ENCODE measurements at regions not wholly inside any gene's neighbourhood (a gene's known extent, or its start where the extent isn't known, plus 50 kb on each side); places are given as distances from the start of the nearest gene placed in this dataset.

DNA sequence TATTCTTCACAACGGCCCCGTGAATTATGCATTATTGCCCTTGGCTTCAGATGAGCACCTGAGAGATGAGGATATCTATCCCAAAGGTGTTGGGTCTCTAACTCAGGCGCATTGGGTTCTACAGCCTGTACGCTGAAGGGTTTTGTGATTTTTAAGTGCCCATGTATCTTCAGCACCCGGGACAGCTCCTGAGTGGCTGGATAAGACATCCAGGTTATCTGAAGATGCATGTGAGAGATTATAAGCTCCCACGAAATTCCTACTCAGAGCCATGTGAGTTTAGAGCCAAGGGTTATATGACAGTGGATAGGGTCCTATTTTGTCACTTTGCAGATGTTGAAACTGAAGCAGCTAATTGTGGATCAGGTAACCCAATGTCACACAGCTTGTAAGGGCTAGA, 612.3 kb upstream of the EEF2KMT start:
- no peak for FAIRE-seq

DNA sequence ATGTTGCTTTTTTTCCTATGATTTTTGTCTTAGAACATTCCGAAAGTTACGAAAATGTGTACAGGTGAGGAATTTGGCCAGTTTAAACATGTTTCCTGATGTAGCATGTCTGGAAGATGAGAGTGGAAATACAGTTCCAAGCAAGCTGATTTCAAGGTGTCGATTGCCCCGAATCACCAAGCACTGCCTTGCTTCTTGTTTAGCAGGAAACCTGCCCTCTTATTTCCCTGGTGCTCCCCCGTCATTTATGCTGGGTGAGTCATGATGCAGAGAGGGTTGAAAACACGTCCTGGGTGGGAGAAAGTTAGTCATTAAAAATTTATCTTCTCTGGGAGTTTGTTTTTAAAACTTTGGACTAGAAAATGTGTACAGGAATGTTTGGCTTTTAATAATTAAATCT, 608.6 kb upstream of the EEF2KMT start:
- no peak for FAIRE-seq

DNA sequence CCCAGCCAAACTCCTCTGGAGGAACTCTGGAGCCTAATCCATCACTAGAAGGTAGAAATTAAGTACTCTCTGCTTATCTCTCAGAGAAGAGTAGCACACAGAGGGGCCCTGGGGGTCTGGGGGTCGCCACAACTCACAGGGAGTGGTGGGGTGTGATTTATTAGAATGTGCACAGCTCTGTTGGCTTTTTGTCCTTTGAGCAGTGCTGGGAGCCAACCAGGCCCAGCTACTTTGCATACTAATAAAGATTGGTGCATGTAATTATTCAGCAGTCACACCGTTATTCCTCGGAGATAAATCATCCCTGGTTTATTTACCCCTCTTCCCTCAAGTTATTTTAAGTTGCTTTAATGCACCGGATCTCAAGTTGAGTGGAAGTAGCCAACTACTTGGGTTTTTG, 606.7 kb upstream of the EEF2KMT start:
- FAIRE-seq = no peak

DNA sequence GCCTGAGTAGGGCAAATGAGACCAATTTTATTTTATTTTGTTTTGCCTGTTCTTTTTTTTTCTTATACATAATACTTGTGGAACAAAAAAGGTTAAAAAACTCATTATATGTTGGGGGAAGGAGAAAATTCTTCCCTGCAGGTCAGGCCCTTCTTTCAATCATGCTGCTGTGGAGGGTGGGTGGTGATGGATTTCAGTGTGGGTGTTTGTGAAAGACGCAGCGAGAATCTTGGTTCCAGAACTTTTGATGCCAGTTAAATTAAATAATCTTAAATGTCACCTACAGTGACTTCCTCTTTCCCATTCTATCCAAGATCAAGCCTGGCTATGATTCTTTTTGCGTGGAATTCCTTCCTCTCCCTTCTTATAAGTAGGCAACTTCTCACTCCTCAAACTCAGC, 595.8 kb upstream of the EEF2KMT start:
- FAIRE-seq = no peak

DNA sequence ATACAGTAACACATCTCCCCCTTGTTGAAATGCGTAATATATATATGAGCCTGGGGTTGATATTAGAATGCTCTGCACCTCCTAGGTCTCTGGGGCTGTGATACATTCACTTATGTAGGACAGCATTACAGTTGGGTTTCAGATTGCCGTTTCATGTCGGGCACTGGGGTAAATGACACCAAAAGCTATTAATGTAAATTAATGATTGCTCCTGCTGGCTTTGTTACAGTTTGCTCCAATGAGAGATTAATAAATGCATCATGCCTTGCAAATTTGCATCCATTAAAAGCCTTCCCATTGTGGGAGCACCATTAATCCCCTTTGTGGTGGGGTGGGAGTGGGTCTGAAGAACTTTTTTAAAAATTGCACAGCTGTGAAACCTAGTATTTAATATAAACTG, 584.4 kb upstream of the EEF2KMT start:
- no peak for FAIRE-seq

DNA sequence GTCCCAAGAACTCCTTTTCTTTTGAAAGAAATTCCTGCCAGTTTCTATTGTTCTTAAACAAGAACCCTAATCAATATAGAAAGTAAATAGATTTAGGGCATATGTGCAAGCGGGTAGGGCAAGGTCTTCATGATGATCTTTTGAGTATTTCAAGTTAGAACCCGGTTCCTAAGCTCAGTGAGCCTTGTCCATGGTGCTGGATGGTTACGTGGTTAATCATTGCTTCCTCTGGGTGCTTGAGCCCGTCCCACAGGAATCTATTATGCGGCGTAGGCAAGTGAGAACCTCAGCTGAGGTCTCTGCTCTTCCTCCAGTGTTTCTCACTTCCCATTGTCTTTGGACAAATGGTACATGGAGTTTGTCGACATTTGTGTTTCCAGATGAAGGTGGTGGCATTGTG, 580.8 kb upstream of the EEF2KMT start:
- no peak for FAIRE-seq

DNA sequence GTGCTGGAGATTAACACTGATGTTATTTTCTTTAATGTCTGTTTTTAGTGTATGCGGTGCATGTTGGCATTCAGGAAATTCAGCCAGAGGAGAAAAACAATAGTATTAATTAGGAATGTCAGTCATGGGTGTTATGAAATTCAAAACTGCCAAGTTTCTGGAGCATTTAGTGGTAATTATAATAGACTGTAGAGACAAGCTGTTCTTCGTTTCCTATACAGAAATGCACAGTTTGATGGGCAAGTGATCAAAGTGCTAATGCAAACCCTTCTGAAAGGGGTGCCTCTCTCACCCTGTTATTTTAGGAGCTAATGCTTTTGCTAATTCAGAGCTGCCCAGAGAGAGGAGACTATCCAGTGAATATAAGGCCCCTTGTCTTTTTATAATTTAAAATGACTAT, 573.8 kb upstream of the EEF2KMT start:
- no peak for FAIRE-seq

DNA sequence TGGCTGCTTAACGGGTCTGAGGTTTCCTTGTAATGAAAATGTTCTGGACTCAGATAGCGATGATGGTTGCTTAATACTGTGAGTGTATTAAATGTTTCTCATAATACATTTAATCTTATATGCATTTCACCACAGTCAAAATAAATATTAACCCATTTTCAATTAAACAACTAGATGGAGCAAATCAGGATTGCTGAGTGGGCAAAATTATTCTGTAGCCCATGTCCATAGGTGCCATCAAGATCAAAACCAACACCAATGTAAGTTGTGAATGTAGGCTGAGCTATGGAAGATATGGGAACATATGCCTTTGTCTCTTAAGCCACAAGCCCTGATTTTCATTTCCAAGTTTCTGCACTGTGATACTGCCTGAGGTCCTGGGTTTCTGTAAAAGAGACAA, 572.6 kb upstream of the EEF2KMT start:
- FAIRE-seq = no peak

DNA sequence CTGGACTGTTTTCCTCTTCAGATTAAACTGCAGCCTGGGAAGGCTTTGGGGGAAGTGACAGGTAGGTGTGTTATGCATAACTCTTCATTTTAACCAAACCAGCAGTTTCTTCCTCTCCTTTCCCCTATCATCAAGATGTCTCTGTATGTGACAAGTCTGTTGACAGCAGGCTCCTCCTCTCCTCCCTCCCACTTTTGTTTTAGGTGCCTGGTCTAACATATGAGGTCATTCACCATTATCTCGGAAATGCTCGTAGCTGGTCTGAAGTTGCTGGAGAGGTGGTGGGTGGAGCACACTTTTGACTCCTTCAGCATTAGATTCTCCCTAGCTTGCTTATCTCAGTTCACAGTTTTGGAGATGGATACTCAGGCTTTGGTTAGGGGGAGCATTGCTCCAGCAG, 571.0 kb upstream of the EEF2KMT start:
- no peak for FAIRE-seq

DNA sequence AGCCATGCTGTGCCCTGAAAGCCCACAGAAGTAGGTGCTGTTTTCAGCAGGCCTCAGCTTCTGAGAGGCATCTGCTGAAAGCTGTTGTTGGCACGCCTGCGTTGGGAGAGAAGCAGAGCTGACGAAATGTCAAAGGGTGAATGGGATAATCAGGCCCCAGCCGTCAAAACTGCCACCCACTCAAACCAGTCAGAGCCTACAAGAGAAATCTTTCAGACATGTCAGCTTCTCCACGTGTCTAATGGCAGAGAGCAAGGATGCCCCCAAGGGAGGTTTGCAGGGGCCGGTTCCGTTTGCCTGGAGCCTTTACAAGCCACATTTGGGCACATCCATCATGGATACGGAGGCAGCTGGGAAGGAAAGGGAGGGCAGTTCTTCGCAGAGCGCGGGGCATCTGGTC, 568.2 kb upstream of the EEF2KMT start:
- no peak for FAIRE-seq

DNA sequence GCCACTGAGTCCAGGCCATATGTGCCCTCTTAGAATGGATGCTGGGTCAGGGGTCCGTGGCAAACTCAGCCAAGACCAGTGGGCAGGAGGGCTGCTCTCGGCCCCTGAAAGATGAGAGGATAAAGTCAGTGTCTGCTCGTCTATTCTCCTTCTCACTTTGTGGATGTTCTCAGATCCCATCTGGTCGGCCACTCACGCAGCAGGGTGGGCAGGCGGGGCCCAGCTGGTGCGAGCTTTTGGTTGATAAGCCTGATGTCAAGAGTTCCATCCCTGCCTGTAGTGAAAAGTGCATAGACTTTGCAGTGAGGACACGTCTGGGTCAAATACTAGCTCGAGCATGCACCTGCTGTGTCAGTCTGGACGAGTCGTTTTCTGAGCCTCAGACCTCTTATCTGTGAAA, 556.2 kb upstream of the EEF2KMT start:
- no peak for FAIRE-seq

DNA sequence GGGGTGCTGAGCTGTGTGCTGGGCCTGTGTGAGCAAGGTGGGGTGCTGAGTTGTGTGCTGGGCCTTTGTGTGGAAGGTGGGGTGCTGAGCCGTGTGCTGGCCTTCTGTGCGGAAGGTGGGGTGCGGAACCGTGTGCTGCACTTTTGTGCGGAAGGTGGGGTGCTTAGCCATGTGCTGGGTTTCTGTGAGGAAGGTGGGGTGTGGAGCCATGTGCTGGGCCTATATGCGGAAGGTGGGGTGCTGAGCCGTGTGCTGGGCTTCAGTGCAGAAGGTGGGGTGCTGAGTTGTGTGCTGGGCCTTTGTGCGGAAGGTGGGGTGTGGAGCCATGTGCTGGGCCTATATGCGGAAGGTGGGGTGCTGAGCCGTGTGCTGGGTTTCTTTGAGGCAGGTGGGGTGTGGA, 555.4 kb upstream of the EEF2KMT start:
- FAIRE-seq = no peak

DNA sequence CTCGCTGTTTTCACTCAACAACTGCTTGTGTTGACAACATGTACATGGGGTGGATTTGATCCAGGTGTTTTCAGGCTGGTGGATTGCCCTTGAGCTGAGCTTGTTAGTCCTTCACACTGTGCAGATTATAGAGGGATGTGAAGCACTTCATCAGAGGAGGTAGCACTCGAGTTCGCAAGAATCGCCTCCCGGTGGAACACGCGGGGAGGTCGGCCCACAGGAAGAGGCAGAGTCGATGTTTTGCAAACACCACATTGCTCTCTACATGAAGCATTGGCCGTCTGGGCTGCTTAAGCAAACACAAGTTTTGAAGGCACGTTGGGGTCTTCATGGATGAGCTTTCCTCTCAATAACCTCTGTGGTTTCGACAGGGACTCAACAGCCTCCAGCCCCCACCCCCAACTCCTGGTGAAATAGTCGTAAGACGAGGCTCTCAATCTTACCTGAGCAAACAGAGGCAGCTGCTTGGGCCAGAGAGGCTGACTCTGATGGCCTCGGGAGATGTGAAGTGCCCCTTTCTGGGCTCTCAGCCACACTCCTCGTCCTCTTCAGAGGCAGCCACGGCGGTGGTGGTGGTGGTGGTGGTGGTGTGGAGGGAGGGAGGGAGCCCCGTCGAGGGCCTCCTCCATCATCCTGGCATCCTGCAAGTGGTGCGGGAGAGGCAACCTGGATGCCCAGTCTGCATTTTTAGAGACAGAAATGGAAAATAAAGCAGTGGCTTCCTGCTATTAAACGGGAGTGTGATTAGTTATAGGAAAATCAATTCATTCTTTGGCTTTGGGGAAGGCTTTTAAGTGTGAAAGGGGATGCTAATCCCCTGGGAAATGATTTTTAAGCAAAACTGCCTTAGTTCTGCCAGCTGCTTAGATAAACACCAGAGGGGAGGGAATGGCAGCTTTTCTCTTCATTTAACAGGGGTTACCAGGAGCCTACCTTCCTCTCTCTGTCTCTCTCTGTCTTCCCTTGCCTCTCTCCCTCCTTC, 552.5 kb upstream of the EEF2KMT start:
- FAIRE-seq = no peak

DNA sequence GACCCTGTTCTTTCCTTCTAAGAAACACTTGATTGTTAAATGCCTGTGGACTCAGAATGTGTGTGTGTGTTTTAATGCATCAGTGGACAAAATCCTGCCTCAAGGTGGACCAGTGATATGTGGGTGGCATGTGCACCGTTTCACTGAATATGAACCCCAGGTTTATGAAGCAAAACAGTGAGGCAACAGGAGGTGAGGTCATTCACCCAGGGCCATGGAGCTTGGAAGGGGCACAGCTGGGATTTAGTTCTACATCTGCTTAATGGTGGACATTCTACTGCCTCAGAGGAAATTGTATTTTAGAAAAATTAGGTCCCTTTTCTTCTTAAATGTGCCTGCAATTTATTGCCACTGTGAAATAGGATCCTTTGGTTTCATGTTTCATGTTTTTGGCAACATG, 549.5 kb upstream of the EEF2KMT start:
- no peak for FAIRE-seq

DNA sequence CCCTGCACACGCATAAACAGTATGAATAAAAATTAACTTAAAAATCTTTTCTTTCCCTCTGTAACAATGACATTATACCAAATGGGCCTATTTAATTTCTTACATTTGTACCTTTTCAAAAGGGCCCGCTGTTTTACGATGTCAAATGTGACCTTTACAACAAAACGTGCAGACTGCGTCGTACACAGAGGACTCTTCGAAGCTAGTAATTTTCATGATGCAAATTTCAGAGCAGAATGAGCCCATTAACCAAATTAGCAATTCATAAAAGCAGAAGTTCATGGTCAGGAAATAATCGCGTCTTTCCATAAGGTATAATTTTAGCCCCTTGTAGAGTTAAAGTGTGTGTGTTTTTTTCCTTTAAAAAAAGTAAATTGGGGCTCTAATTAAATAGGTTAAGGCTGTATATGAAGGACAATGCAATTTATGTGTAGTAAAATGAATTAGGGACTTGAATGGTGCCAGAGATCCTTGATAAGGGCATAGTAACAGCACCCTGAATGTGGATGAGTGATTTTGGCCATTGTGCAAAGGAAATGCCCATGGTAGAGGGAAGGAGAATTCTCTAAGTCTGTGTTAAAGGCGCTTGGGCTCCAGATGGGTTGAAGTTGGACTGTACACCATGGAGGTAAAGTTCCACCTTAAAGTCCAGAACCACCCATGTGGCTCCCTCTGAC, 546.4 kb upstream of the EEF2KMT start:
- FAIRE-seq = no peak

DNA sequence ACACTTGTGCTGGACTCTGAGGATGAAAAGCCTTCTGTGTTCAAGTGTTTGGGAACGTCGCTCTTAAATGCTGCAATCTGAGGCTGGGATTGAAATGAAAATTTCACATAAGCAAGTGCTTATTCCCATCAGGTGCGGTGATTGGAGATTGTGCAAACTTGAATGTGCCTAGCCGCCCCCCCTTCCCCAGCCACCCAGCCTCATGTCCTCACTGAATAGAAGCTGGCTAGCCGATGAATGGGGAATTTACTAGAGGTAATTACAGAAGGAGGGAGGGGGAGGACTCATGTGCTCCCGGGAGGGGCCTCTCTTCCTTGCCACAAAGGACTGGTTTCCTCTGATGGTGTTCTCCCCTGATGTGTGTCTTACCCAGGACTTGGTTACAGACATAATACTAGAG, 544.8 kb upstream of the EEF2KMT start:
- no peak for FAIRE-seq

DNA sequence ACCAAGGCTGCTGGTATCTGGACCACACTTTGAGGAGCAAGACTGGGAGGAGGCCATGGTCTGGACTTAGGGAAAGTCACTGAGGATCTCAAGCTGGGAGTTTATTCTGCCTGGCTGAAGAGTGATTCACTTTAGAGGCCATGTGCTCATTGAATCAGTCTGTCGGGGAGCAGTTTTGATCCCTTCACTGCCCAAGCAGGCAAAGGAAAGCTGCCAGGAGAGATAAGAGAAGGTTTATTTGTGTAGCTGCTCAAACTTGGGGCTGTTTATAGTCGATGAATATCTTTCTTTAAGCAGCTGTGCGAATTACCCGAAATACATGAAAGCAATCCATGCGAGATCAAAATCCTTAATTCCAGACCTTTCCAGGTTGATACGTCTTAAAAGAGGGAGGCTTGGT, 544.4 kb upstream of the EEF2KMT start:
- FAIRE-seq = no peak

DNA sequence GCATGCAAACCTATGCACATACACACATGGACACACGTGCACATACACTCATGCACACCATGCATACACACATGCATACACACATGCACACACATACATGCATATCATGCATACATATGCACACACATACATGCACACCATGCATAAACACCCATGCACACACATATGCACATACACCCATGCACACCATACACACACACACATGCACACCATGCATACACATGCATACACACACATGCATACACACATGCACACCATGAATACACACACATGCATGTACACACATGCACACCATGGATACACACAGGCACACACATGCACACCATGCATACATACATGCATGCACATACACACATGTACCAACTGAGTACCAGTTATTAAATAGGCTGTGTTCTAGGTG, 543.3 kb upstream of the EEF2KMT start:
- no peak for FAIRE-seq

DNA sequence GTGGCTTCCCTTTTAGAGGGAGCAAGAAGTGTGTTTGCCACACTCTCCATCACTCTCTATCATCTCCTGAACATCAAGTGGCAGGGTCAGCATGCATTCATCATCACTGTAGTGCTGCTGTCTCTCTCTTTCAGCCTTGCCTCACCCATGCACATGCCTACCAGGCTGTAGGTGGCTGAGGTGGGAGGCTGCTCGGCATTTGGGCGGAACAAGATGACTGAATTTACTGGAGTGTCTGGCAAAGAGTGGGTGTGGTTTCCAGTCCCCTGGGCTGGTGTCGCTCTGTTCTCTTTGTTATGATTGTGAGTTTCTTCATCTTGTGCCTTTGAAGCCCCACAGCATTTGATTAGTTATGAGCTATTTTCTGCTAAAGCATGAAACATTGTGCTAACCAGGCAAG, 541.9 kb upstream of the EEF2KMT start:
- FAIRE-seq = no peak

DNA sequence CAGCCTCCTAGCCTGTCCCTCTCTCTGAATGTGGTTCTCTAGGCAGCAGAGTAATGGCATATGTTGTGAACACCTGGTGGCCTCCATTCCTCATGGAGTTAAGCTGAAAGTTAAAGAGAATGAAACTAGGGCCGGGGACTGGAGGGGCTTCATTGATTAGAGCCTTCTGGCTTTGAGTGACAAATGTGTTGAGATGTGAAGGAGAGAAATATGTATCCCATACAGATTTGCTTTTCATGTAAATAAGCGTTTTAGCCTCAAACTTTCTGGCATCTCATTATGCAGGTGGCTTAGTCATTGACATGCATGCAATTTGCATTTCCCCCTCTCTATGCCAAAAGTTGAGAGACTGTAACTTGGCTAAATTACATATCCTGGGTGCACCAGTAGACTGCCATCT, 537.7 kb upstream of the EEF2KMT start:
- FAIRE-seq = no peak

DNA sequence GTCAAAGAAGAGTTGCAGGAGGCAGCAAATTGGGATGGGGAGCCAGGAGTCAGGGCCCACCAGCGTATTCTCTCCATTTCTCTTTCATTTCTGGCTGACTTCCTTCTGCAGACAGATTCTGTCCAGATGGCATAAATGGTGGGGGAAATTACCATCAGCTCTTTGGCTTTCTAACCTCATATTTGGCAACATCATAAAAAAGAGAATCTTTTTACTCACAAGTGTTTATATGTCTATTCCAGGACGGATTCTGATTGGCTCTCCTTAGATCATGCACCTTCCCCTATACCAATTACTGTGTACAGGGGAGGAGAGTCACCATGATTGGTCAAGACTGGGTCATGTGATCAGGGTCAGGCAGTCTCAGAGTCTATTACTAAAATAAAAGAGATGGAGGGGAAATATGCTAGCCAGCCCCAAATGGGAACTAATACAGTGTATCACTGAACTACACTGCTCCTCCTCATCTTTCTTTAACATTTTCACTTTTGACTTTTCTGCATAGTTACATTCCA, 537.1 kb upstream of the EEF2KMT start:
- FAIRE-seq = no peak

DNA sequence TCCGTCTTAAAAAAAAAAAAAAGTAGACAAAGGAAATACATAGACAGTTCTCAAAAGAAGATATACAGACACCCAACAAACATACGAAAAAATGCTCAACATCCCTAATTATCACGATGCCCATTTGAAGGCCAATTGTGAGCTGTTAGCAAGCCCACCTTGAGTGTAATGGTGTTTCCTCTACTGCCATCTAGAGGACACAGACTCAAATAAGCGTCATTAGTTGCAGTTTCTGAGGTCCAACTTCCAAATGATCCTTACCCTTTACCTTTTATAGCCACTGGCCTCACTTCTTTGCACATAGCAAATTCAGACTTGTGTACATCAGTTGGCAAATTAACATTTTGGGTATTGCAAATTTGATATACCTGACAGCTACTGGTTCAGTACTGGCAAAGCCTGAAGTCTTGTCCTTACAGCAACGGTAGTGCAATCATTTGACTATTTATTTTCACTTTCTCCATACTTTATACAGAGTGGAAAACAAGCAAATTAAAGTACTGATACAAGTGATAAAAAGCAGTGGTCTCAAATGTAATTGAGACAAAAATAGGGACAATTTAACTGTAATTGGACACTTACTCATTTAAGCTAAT, 536.3 kb upstream of the EEF2KMT start:
- FAIRE-seq = no peak

DNA sequence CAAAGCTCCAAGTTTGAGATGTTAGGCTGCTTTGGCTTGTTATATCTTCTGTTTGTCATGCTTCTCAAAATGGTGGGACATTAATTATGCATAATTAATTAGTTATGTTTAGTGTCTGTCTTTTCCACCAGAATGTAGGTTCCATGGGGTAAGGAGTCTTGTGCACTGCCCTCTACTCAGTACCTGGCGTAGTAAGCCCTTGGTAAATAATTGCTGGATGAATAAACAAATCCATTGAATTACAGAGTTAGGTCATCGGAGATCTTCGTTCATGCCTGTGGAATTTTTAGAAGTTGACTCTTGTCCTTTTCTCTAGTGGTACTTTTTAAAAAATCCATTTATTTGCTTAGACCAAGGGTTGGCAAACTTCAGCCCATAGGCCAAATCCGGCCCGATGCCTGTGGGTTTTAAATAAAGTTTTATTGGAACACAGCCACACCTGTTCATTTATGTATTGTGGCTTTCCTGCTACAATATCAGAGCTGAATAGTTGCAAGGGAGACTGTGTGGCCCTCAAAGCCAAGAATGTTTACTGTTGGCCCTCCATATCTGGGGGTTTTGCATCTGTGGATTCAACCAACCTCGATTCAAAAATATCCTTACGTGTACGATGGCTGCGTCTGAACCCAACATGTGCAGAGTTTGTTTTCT, 524.8 kb upstream of the EEF2KMT start:
- no peak for FAIRE-seq

All from endometrium (tissue), 2 donors.